MV-4-11 (cell line): ENCODE measurements at regions not wholly inside any gene's neighbourhood (a gene's known extent, or its start where the extent isn't known, plus 50 kb on each side); places are given as distances from the start of the nearest gene placed in this dataset.
A peak's percentile ranks its signal among the peaks of the same experiment; 100 is the strongest.
"Not testable (repeated sequence)": the region's sequence is repeated elsewhere in the genome, so short reads cannot be mapped to it uniquely, and the experiment has no call there.

Experiments used
- DNase-seq: peaks from one replicate; lab custom pipeline; 2025; lab: John Stamatoyannopoulos, UW

DNA sequence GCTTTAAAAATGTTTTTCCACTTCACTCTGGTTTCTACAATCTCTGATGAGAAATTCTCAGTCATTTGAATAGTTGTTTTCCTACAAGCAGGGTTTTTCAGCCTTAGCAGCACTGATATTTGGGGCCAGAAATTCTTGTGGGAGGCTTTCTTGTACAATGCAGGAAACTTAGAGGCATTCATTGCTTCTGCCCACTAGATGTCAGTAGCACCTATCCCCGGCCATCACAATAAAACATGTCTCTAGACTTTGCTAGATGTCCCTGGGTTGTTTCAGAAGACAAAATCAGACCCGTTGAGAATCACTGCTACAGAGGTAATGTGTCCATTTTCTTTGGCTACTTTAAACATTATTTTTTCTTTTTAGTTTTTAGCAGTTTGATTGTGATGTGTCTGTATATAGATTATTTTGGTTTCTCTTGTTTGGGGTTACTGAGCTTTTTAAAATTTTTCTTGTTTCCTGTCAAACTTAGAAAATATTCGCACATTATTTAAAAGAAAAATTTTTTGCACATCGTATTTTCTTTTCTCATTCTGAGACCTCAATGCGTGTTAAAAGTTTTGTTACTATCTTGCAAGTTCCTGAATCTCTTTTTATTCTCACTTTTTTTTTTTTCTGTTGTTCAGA is 60.8 kb upstream of the CCDC179 start:
- peak; percentile 12 for DNase-seq

GRCh38 chr11:22922672-22923071 is 62.4 kb upstream of the CCDC179 start:
- no peak for DNase-seq

DNA sequence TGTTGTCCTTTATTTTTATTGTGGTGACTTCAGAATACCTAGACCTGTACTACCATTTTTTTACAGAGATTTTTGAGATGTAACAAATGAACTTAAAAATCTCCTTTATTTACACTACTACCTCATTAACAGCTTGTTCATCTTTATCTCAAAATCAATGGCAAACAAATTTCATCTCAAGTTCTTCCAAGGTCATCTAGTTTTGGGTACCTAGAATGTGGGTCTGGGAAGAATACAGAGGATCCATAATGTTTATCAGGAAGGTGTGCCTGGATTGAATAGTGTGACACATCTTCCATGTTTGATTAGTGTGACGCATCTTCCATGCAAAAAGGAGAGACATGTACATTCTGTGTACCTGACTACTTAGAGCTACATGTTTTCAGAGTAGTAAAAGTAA is 63.3 kb upstream of the CCDC179 start:
- no peak for DNase-seq

- DNase-seq = no peak
Observed at GRCh38 chr11:22926341-22926740, 66.1 kb upstream of the CCDC179 start.

- DNase-seq = no peak
Observed at GRCh38 chr11:22927793-22928192, 67.5 kb upstream of the CCDC179 start.

- no peak for DNase-seq
Observed at GRCh38 chr11:22928207-22928917, 68.1 kb upstream of the CCDC179 start.

DNA sequence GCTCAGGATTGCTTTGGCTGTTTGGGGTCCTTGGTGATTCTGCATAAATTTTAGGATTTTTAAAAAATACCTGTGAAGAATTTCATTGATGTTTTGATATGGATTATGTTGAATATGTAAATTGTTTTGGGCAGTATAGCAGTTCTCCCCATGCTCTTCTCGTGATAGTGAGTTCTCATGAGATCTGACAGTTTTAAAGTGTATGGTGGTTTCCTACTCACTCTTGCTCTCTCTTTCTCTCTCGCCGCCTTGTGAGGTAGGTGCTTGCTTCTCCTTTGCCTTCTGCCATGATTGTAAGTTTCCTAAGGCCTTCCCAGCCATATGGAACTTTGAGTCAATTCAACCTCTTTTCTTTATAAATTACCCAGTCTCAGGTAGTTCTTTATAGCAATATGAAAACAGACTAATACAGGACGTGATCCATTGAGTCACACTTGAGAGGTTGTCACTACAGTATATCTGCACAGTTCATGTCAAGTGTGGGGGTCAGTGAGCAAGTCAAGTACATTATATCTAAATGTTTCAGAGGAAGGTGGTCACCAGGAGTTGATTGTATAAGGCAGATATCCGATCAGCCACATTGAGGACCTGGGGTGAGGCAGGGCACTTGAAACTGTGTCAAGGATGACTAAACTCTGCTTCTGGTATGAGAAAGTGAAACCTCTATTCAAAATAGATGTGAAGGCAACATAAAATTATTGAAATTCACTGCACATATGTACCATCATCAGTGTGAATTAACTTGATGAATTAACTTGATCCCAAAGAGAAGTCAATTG is 70.7 kb upstream of the CCDC179 start:
- no peak for DNase-seq

- DNase-seq = no peak
Observed at GRCh38 chr11:22938691-22939090, 78.4 kb upstream of the CCDC179 start.

DNA sequence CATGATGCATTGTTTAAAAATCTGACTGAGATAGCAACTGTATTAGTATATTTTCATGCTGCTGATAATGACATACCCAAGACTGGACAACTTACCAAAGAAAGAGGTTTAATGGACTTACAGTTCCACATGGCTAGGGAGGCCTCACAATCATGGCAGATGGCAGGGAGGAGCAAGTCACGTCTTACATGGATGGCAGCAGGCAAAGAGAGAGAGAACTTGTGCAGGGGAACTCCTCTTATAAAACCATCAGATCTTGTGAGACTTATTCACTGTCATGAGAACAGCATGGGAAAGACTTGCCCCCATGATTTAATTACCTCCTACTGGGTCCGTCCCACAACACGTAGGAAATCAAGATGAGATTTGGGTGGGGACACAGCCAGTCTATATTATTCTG is 81.3 kb upstream of the CCDC179 start:
- DNase-seq = not testable (repeated sequence)

DNA sequence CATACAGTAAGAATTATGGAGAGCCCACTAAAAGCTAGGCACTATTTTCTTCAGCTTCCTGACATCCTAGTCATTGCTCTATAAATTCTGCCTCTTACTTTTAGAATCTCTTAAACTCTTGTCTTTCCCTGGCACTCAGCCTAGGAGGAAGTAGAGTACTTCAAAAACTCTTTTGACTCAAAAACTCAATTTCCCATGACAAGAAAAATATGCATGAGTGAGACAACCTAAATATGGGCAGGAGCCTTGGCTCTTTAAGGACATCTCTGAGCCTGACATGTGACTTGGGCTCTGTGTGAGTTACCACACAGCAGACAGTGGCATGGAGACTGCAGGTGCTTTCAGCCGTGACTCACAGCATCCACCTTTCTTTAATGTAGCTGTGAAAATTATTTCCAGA is 97.5 kb upstream of the CCDC179 start:
- DNase-seq = no peak

DNA sequence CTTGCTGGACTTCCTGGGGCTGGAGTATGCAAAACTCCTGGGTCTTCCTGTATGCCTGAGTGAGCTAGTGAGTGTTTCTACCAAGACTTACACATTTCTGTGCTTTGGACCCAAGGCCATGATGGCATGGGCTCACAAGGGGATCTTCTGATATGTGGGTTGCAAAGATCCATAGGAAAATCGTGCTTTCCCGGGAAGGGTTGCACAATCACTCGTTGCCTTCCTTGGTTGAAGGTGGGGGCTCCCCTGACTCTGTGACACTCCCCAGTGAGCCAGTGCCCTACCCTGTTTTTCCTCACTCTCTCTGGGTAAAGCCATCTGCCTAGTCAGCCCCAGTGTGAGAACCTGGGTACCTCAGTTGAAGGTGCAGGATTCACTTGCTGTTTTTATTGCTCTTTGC is 114.0 kb upstream of the CCDC179 start:
- DNase-seq = no peak

DNA sequence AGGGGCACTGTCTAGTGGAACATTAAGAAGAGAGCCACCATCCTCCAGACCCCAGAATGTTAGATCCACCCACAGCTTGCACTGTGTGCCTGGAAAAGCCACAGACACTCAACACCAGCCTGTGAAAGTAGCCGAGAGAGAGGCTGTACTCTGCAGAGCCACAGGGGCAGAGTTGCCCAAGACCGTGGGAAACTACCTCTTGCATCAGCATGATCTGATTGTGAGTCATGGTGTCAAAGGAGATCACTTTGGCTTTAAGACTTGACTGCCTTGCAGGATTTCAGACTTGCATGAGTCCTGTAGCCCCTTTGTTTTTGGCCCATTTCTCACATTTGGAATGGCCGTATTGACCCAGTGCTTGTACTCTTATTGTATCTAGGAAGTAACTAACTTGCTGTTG is 115.9 kb upstream of the CCDC179 start:
- DNase-seq = peak; percentile 89

DNA sequence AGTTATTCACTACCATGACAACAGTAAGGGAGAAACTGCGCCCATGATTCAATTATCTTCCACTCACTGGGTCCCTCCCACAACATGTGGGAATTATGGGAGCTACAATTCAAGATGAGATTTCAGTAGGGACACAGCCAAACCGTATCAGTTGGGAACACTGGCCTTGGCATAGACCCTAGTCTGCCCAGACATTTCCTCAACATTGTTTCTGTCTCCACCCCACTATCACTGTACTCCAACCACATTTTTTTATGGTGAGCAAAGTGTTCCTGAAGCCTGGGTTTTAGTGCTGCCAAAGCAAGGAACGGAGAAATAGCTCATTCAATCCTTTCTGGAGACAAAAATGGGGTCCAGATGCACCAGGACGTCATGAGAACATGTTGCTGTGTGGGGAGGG is 122.6 kb upstream of the CCDC179 start:
- DNase-seq = no peak

- DNase-seq = no peak
Observed at GRCh38 chr11:22984045-22984444, 123.8 kb upstream of the CCDC179 start.

DNA sequence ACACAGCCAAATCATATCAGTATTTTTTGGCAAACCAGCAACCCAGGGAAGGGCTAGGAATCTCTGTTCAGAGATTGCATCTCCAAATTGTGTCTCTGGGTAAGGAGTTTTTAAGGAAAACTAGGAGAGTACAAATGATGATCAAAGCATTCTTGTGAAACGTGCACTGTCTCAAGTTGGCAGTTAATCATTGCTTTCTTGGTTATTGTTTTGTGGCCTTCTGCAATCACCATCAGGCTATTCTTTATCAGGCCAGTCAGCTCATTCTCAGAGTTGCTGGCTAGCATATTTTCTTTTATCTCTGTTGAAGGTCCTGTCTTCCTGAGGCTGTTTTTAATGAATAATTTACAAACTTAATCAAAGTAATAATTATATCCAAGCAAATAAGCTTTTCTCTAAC is 129.1 kb upstream of the CCDC179 start:
- DNase-seq = no peak

DNA sequence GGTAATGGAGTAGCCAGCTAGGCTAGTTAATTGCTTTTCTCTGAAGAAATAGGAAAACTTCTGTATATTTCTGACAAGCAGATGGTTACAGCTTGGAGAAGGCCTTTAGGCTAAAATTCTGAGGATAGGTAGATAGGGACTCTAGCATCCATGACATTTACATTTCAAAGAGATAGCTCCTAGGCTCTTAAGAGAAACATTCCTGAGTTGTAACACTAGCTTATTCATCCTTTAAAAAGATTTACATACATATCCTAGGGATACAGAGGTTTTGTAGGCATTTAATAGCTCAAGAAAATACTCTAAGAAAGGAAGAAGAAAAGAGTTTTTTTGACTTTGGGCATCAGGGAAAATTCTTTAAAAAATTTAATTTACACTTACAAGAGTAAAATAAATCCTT is 130.9 kb upstream of the CCDC179 start:
- no peak for DNase-seq

GRCh38 chr11:23006730-23007129 is 146.5 kb upstream of the CCDC179 start:
- no peak for DNase-seq

DNA sequence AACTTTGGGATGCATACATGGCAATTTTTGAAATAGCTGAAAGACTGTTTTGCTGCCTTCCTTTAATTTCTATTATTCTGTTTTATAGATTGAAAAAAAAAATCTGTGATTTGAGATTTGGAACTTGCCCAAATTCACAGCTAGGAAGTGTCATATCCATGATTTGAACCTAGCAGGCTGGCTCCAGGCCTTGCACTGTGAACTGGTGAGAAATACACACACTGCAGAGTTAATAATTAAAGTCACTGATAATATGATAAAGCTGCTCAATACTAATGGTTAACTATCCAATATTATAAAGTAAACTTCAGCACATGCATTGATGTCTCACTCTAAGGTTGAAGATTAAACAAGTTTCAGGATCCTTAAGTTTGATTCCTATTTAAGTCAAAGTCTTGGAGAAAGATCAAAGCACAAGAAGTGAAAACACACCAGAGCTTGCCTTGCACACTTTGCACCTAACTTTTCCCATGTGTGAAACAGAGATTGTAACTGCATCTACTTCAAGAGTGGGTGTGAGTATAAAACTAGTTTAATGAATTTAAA is 150.6 kb upstream of the CCDC179 start:
- DNase-seq = no peak

GRCh38 chr11:23012930-23013329 is 152.7 kb upstream of the CCDC179 start:
- no peak for DNase-seq

DNA sequence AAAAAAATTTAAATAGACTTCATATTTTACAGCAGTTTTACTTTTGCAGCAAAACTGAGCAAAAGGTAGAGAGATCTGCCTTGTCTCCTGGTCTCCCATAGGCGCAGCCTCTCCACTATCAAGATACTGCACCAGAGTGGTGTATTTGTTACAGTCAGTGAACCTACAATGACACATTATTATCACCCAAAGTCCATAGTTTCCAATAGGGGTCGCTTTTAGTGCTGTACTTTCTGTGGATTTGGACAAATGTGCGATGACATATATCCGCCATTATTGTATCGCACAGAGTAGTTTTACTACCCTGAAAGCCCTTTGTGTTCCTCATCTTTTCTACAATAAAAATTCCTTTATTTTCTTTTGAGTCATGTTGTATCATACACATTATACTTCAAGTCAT is 153.2 kb upstream of the CCDC179 start:
- no peak for DNase-seq

GRCh38 chr11:23021287-23021863 is 161.1 kb upstream of the CCDC179 start:
- no peak for DNase-seq

GRCh38 chr11:23022854-23023253 is 162.6 kb upstream of the CCDC179 start:
- no peak for DNase-seq

GRCh38 chr11:23023319-23023718 is 163.0 kb upstream of the CCDC179 start:
- DNase-seq = no peak
